OCI-LY1 (cell line): ENCODE measurements at regions not wholly inside any gene's neighbourhood (a gene's known extent, or its start where the extent isn't known, plus 50 kb on each side); places are given as distances from the start of the nearest gene placed in this dataset.

ENCODE experiments used
- CTCF ChIP-seq: fragments of 200-600 bp; sonication (generic), shearing (Covaris generic); IDR thresholded peaks from 2 replicates; pipeline ENCODE4 v1.5.1; 2017; ENCODE audit warnings: mild to moderate bottlenecking, antibody characterized with exemption, low read length, moderate library complexity, mixed read lengths
- EZH2 ChIP-seq: fragments of 200-600 bp; sonication (generic), shearing (Covaris generic); IDR thresholded peaks from 2 replicates; pipeline ENCODE4 v1.8.0; 2017; ENCODE audit warnings: borderline replicate concordance, mixed run types, mild to moderate bottlenecking, antibody characterized with exemption, low read length, moderate library complexity, mixed read lengths

- TF ChIP-seq CTCF (no peak), EZH2 (no peak)
Measured at GRCh38 chr17:77636835-77637817, 321.4 kb upstream of the TNRC6C start.
